Spleen (tissue), 7 donors: ENCODE measurements at regions not wholly inside any gene's neighbourhood (a gene's known extent, or its start where the extent isn't known, plus 50 kb on each side); places are given as distances from the start of the nearest gene placed in this dataset.

Experiments
- POLR2A ChIP-seq, 3 donors: fragments of 450-650 bp; IDR thresholded peaks; one replicate each; pipeline ENCODE4 v1.5.1; 2017; ENCODE audit warnings: antibody characterized with exemption in 3 of 3, mild to moderate bottlenecking in 1 of 3
- POLR2AphosphoS5 ChIP-seq, 3 donors: sonication (generic); formaldehyde crosslinking; IDR thresholded peaks; one replicate each; pipeline ENCODE4 v1.5.1; 2017; ENCODE audit warnings: antibody characterized with exemption in 3 of 3
- TF ChIP-seq, protein P1 (sequence below), 11 experiments: fragments of 200-600 bp in 7 of 11; fragments of 450-650 bp in 4 of 11; sonication (generic) in 4 of 11; IDR thresholded peaks in 8 of 11; conservative IDR thresholded peaks in 3 of 11; 1 replicate in 7 of 11; 2 replicates in 4 of 11; pipeline versions ENCODE4 v1.4.0 to v1.8.0; 2016 to 2021; ENCODE audit warnings: antibody characterized with exemption in 11 of 11, inconsistent platforms in 4 of 11, mild to moderate bottlenecking in 1 of 11
- donor health status: DM: no; HTN: no; CAD: no; lungs with moderate emphysema.
- donor health status: DM: no; HTN: no; CAD: no.
- donor health status: DM: no; HTN: no; CAD: no.

DNA sequence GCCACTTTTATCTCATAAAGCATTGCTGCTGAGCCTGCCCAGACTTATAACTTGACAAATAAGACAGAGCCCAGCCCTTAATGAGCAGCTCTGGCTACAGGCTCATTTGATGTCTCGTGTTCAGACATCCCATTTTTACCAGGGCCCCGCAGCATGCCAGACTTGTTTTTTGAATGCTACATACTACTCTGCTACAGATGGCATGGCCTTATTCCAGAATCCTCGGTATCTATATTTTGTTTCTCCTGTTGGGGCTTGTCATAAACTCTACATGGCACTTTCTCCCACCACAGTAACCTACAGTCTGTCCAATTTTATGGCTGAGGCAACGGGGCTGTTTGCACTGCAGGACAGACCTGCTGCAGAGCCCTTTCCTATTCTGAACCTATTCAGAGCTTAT lies 179.0 kb upstream of the DDX18 start:
- TF ChIP-seq, protein P1, sequence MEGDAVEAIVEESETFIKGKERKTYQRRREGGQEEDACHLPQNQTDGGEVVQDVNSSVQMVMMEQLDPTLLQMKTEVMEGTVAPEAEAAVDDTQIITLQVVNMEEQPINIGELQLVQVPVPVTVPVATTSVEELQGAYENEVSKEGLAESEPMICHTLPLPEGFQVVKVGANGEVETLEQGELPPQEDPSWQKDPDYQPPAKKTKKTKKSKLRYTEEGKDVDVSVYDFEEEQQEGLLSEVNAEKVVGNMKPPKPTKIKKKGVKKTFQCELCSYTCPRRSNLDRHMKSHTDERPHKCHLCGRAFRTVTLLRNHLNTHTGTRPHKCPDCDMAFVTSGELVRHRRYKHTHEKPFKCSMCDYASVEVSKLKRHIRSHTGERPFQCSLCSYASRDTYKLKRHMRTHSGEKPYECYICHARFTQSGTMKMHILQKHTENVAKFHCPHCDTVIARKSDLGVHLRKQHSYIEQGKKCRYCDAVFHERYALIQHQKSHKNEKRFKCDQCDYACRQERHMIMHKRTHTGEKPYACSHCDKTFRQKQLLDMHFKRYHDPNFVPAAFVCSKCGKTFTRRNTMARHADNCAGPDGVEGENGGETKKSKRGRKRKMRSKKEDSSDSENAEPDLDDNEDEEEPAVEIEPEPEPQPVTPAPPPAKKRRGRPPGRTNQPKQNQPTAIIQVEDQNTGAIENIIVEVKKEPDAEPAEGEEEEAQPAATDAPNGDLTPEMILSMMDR (IDR thresholded peaks at IDR 0.05 in 8 of 11, conservative IDR thresholded peaks at IDR 0.05 in 3 of 11): no peak
- TF ChIP-seq POLR2A (IDR thresholded peaks at IDR 0.05): no peak
- no peak for TF ChIP-seq POLR2AphosphoS5 (IDR thresholded peaks at IDR 0.05)
